PFSK-1 (cell line): ENCODE measurements at regions not wholly inside any gene's neighbourhood (a gene's known extent, or its start where the extent isn't known, plus 50 kb on each side); places are given as distances from the start of the nearest gene placed in this dataset.

ENCODE experiments used
- FOXP2 ChIP-seq: optimal IDR thresholded peaks from 2 replicates; pipeline ENCODE3; 2011; ENCODE audit warnings: borderline replicate concordance, control low read depth, inconsistent platforms; ENCODE audit not compliant: insufficient read depth; ENCODE audit errors: extremely low read length, extremely low read depth
- POLR2AphosphoS5 ChIP-seq: IDR thresholded peaks from 2 replicates; pipeline ENCODE4 v1.6.1; 2012; ENCODE audit warnings: low read depth, mild to moderate bottlenecking, control low read depth, low read length, moderate library complexity
- REST ChIP-seq, 2 experiments: IDR thresholded peaks; 2 replicates each; pipeline versions ENCODE4 v1.6.1 to v1.8.0; 2011 to 2012; ENCODE audit warnings: low read depth in 2 of 2, low read length in 2 of 2, control low read depth in 1 of 2, inconsistent platforms in 1 of 2, mild to moderate bottlenecking in 1 of 2, moderate library complexity in 1 of 2; ENCODE audit not compliant: insufficient read depth in 1 of 2
- SIN3A ChIP-seq: IDR thresholded peaks from 2 replicates; pipeline ENCODE4 v1.6.1; 2012; ENCODE audit warnings: mild to moderate bottlenecking, low read length, moderate library complexity, borderline replicate concordance; ENCODE audit not compliant: insufficient read depth
- TAF1 ChIP-seq: IDR thresholded peaks from 2 replicates; pipeline ENCODE4 v1.6.1; 2012; ENCODE audit warnings: low read length, control low read depth, borderline replicate concordance; ENCODE audit not compliant: insufficient read depth

- no peak for TF ChIP-seq TAF1
- TF ChIP-seq POLR2AphosphoS5: no peak
- TF ChIP-seq REST (IDR thresholded peaks at IDR 0.05; ENCODE audit: insufficient read depth in 1 of 2, low read depth in 2 of 2, low read length in 2 of 2): no peak
- no peak for TF ChIP-seq SIN3A
- TF ChIP-seq FOXP2: no peak
Measured at GRCh38 chr19:31974941-31975340, 370.5 kb upstream of the ZNF507 start.
